ENCODE measurements at regions not wholly inside any gene's neighbourhood (a gene's known extent, or its start where the extent isn't known, plus 50 kb on each side); places are given as distances from the start of the nearest gene placed in this dataset.

DNA sequence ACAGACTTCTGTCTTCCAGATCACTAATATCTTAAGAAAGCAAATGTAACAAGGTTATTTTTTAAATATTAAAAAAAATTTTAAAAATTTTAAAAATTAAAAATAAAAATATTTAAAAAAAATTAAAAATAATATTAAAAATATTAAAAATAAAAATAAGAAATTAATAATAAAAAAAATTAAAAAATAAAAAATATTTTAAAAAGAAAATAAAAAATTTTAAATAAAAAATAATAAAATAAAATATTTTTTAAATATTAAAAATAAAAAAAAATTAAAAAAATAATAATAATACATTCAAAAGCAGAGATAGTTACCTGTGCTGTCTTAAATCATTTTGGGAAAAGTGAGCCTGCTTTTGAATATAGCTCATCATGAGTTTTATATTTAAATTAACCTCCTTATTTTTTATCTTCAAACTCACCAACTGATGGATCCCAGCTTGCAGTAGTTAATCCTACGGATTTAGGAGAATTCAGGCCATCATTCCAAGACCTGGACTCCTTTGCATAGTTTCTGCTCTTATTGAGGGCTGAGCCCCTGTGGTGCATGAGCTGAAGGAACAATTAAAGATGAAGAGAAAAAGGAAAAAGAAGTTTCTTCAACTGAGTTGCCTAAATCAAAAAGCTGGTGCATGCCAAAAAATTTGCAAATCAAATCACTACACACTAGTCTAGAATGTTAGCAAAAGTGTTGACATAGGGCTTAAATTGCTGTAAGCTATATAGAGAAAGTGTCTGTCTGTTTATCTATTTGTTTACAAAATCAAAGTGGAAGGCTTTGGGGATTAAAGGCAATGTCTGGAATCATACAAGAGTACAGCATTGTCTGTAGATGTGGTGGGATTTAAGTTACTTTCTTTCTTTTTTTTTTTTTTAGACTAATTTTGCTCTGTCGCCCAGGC lies 50.5 kb upstream of the ZNF438 start:
- H3K4me3 ChIP-seq (ENCODE audit: low read depth, poor library complexity, severe bottlenecking), result no peak overlapping the region
- no peak for DNase-seq (ENCODE audit: low spot score in 2 of 2)
- TF ChIP-seq, protein P1, sequence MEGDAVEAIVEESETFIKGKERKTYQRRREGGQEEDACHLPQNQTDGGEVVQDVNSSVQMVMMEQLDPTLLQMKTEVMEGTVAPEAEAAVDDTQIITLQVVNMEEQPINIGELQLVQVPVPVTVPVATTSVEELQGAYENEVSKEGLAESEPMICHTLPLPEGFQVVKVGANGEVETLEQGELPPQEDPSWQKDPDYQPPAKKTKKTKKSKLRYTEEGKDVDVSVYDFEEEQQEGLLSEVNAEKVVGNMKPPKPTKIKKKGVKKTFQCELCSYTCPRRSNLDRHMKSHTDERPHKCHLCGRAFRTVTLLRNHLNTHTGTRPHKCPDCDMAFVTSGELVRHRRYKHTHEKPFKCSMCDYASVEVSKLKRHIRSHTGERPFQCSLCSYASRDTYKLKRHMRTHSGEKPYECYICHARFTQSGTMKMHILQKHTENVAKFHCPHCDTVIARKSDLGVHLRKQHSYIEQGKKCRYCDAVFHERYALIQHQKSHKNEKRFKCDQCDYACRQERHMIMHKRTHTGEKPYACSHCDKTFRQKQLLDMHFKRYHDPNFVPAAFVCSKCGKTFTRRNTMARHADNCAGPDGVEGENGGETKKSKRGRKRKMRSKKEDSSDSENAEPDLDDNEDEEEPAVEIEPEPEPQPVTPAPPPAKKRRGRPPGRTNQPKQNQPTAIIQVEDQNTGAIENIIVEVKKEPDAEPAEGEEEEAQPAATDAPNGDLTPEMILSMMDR (IDR thresholded peaks at IDR 0.05), result no peak
- no peak for TF ChIP-seq POLR2A (IDR thresholded peaks at IDR 0.05)
- WGBS, 2 donors, result 85 to 90% methylated on average over 2 of the region's 2 CpGs
- intact Hi-C loops (cut with DNase I; ENCODE audit: low total_unique reads), result no loop called here

DNA sequence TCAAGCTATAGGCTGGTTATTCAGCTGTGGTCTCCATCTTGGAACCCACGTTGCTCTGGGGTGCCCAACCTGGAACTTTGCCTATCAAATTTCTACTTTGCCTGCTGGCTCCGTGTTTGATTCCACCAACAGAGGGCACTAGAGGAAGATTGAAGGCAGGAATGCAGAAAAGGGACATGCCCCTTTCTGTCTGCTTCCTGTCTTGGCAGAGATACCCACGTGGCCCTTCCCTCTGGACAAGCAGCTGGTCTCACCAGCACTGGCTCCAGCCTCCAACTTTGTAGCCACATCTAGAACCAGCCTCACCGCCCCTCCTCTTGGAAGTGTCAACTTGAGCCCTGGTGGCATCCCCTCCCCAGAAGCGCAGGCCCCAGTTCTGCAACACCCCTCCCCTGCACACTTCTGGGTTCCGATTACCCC lies 52.1 kb upstream of the ZNF438 start:
- no peak overlapping the region for H3K4me3 ChIP-seq (ENCODE audit: low read depth, poor library complexity, severe bottlenecking)
- TF ChIP-seq, protein P1 (IDR thresholded peaks at IDR 0.05), result no peak
- no peak for TF ChIP-seq POLR2A (IDR thresholded peaks at IDR 0.05)
- DNase-seq (ENCODE audit: low spot score in 2 of 2), result peak in 1 of 2 donors; percentile 21
- intact Hi-C loops (cut with DNase I; ENCODE audit: low total_unique reads), result no loop called here
- WGBS, 2 donors, result 51 to 52% methylated on average over 6 of the region's 6 CpGs

DNA sequence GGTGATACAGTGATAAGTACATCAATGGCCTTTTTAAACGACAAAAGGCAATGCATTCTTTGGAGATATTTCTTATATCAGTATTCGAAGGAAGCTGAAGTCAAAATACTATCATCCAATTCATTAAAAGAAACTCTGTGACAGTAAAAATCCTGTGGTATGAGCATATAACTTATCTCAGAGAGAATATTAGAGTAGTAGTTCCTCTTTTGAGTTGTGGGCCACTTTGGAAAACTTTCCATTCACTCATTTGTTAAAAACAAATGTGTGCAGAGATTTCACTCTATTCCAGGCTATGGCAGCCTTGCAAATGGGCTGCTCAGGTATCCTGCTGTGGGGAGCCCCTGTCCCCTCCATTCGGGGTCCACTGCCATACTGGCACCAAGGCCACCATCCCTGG lies 55.3 kb upstream of the ZNF438 start:
- H3K4me3 ChIP-seq (ENCODE audit: low read depth, poor library complexity, severe bottlenecking), result no peak overlapping the region
- TF ChIP-seq POLR2A (IDR thresholded peaks at IDR 0.05), result no peak
- TF ChIP-seq, protein P1 (IDR thresholded peaks at IDR 0.05), result no peak
- intact Hi-C loops (cut with DNase I; ENCODE audit: low total_unique reads), result no loop called here
- 88 to 96% methylated on average over 3 of the region's 3 CpGs for WGBS, 2 donors
- no peak for DNase-seq (ENCODE audit: low spot score in 2 of 2)

DNA sequence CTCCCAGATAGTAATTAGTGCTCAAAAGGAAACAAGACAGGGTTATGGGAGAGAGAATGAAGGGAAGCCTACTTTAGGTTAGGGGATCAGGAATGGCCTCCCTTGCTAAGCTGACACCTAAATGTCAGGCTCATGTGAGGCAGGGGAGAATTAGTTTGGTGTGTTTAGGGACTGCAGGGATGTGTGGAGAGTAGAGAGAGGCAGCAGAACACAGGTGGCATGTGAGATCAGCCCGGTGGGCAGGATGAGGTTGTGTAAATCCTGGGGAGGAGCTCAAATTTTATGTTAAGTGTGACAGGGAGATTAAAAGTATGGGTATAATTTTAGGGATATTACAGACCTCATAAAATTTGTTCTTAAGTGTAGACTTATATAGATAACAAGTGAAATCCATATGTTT lies 56.2 kb upstream of the ZNF438 start:
- intact Hi-C loops (cut with DNase I; ENCODE audit: low total_unique reads), result no loop called here
- H3K4me3 ChIP-seq (ENCODE audit: low read depth, poor library complexity, severe bottlenecking), result no peak overlapping the region
- DNase-seq (ENCODE audit: low spot score in 2 of 2), result no peak
- 81 to 88% methylated on average over 1 of the region's 1 CpG for WGBS, 2 donors
- TF ChIP-seq POLR2A (IDR thresholded peaks at IDR 0.05), result no peak
- TF ChIP-seq, protein P1 (IDR thresholded peaks at IDR 0.05), result no peak

DNA sequence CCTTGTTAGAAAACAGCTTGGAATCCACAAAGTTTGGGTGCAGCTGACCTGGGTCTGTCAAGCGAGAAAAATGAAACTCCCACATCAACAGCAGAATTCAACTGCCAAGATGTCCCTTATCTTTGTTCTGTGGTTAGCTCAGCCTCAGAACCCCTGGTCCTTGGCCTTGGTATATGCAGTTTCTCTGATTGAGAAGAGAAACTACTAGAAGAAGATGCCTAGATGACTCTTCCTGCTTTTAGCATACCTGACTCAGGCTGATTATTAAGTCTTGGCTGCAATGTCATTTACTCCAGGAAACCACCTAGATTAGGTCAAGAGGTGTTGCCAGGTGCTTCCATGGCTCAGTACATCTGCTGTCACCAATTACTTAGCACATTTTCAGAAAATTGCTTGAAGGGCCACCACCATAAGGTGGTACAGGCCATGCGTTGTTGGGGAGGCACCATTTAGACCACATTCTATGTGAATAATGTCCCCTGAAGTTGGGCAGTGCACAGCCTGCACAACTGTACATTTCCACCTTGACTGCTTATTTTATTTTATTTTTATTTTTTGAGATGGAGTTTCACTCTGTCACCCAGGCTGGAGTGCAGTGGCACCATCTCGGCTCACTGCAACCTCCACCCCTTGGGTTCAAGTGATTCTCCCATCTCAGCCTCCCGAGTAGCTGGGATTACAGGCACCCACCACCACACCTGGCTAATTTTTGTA lies 59.4 kb upstream of the ZNF438 start:
- intact Hi-C loops (cut with DNase I; ENCODE audit: low total_unique reads), result no loop called here
- WGBS, 2 donors, result 91 to 97% methylated on average over 3 to 4 of the region's 4 CpGs
- DNase-seq (ENCODE audit: low spot score in 2 of 2), result no peak

More for the DNA sequence above, 59.4 kb upstream of the ZNF438 start:
- no peak for TF ChIP-seq POLR2A (IDR thresholded peaks at IDR 0.05)
- TF ChIP-seq, protein P1 (IDR thresholded peaks at IDR 0.05), result no peak
- no peak overlapping the region for H3K4me3 ChIP-seq (ENCODE audit: low read depth, poor library complexity, severe bottlenecking)

All from lower leg skin (tissue), 4 donors.